ENCODE measurements at regions not wholly inside any gene's neighbourhood (a gene's known extent, or its start where the extent isn't known, plus 50 kb on each side); places are given as distances from the start of the nearest gene placed in this dataset.

GRCh38 chr13:40186041-40186440, 480.4 kb downstream of the FOXO1 start:
- in situ Hi-C loops (cut with MboI; ENCODE audit: low pct_unique_long_range_greater_than_20kb, low sequenced_read_pairs): no loop called here
- no peak for DNase-seq

- DNase-seq: no peak
- in situ Hi-C loops (cut with MboI; ENCODE audit: low pct_unique_long_range_greater_than_20kb, low sequenced_read_pairs): no loop called here
Observed at GRCh38 chr13:40186626-40187323, 479.7 kb downstream of the FOXO1 start.

- no peak for DNase-seq
Observed at GRCh38 chr13:40187324-40187795, 479.1 kb downstream of the FOXO1 start.

GRCh38 chr13:40187841-40188591, 478.4 kb downstream of the FOXO1 start:
- in situ Hi-C loops (cut with MboI; ENCODE audit: low pct_unique_long_range_greater_than_20kb, low sequenced_read_pairs): no loop called here

More at GRCh38 chr13:40187324-40187795, 479.1 kb downstream of the FOXO1 start:
- in situ Hi-C loops (cut with MboI; ENCODE audit: low pct_unique_long_range_greater_than_20kb, low sequenced_read_pairs): no loop called here

GRCh38 chr13:40189426-40189825, 477.0 kb downstream of the FOXO1 start:
- no peak for DNase-seq
- in situ Hi-C loops (cut with MboI; ENCODE audit: low pct_unique_long_range_greater_than_20kb, low sequenced_read_pairs): no loop called here

More at GRCh38 chr13:40187841-40188591, 478.4 kb downstream of the FOXO1 start:
- DNase-seq: no peak

GRCh38 chr13:40189898-40190630, 476.4 kb downstream of the FOXO1 start:
- in situ Hi-C loops (cut with MboI; ENCODE audit: low pct_unique_long_range_greater_than_20kb, low sequenced_read_pairs): no loop called here

GRCh38 chr13:40190641-40191100, 475.8 kb downstream of the FOXO1 start:
- in situ Hi-C loops (cut with MboI; ENCODE audit: low pct_unique_long_range_greater_than_20kb, low sequenced_read_pairs): no loop called here
- DNase-seq: no peak

More at GRCh38 chr13:40189898-40190630, 476.4 kb downstream of the FOXO1 start:
- no peak for DNase-seq

- DNase-seq: no peak
- in situ Hi-C loops (cut with MboI; ENCODE audit: low pct_unique_long_range_greater_than_20kb, low sequenced_read_pairs): no loop called here
Observed at GRCh38 chr13:40191186-40191980, 475.1 kb downstream of the FOXO1 start.

GRCh38 chr13:40192452-40192851, 474.0 kb downstream of the FOXO1 start:
- in situ Hi-C loops (cut with MboI; ENCODE audit: low pct_unique_long_range_greater_than_20kb, low sequenced_read_pairs): no loop called here

GRCh38 chr13:40192858-40193257, 473.6 kb downstream of the FOXO1 start:
- no peak for DNase-seq
- in situ Hi-C loops (cut with MboI; ENCODE audit: low pct_unique_long_range_greater_than_20kb, low sequenced_read_pairs): no loop called here

More at GRCh38 chr13:40192452-40192851, 474.0 kb downstream of the FOXO1 start:
- no peak for DNase-seq

- in situ Hi-C loops (cut with MboI; ENCODE audit: low pct_unique_long_range_greater_than_20kb, low sequenced_read_pairs): no loop called here
- no peak for DNase-seq
Observed at GRCh38 chr13:40193286-40194223, 472.9 kb downstream of the FOXO1 start.

GRCh38 chr13:40194224-40194806, 472.1 kb downstream of the FOXO1 start:
- no peak for DNase-seq
- in situ Hi-C loops (cut with MboI; ENCODE audit: low pct_unique_long_range_greater_than_20kb, low sequenced_read_pairs): no loop called here

- in situ Hi-C loops (cut with MboI; ENCODE audit: low pct_unique_long_range_greater_than_20kb, low sequenced_read_pairs): no loop called here
- no peak for DNase-seq
Observed at GRCh38 chr13:40197049-40197448, 469.4 kb downstream of the FOXO1 start.

- no peak for DNase-seq
Observed at GRCh38 chr13:40197936-40198595, 468.4 kb downstream of the FOXO1 start.

GRCh38 chr13:40200273-40200978, 466.0 kb downstream of the FOXO1 start:
- in situ Hi-C loops (cut with MboI; ENCODE audit: low pct_unique_long_range_greater_than_20kb, low sequenced_read_pairs): no loop called here
- no peak for DNase-seq

More at GRCh38 chr13:40197936-40198595, 468.4 kb downstream of the FOXO1 start:
- in situ Hi-C loops (cut with MboI; ENCODE audit: low pct_unique_long_range_greater_than_20kb, low sequenced_read_pairs): no loop called here

- in situ Hi-C loops (cut with MboI; ENCODE audit: low pct_unique_long_range_greater_than_20kb, low sequenced_read_pairs): no loop called here
- DNase-seq: no peak
Observed at GRCh38 chr13:40204246-40204645, 462.2 kb downstream of the FOXO1 start.
